Stimulated activated CD4-positive, alpha-beta T cell treated with anti-CD3 and anti-CD28 coated beads, Interleukin-15, amount 100 ng/mL, for 24 hours (primary cell): ENCODE measurements at regions not wholly inside any gene's neighbourhood (a gene's known extent, or its start where the extent isn't known, plus 50 kb on each side); places are given as distances from the start of the nearest gene placed in this dataset.
"Not testable (repeated sequence)": the region's sequence is repeated elsewhere in the genome, so short reads cannot be mapped to it uniquely, and the experiment has no call there.

Source experiments
- DNase-seq: peaks from one replicate; pipeline ENCODE4 v3.0.0-alpha.2; 2020

DNA sequence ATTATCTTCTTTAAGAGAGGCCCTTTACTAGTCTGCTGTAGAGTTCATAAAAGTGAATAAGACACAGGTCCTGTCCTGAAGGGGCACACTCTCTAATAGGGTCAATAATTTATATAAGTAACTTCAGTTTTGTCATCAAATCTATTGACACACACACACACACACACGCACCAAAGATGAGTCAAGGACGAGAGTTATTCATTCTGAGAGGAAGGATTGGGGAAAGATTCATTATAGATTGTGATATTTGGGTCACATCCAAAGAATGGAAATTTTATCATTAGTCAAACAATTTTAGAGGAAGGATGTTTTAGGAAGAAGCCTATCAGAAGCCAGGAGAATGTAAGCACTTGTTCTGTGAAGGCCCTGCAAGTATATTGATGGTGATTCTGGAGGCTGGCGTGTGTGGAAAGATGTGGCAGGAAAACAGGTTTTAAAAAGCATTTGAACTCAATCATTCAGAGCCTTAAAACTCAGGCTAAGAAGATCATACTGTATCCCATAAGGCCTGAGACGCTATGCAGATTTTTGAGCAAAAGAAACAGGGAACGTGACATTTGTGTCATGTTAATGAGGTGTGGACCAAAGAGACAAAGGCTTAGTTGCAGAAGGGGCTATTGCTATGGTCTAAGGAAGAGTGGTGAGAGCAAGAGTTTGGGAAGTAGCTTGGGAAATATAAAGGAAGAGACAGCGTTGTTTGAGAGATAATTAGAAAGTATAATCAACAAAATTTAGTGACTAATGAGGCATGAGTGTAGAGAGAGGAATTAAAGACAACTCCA is 161.4 kb upstream of the PREP start:
- DNase-seq = no peak

DNA sequence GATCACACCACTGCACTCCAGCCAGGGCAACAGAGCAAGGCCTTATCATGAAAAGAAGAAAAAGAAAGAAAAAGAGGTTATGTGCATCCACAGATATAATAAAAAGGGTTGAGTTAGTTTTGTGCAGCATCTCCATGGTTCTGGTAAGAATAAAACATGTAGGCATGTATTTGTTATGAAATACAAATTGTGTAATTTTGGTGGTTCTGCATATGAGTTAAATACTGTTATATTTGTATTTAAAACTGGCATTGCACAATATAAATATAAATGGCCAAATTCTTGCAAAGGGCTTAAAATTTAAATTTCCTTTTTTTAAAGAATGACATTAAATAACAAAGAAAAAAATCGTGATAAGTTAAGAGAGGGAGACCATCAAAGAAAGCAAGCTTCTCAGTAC is 159.1 kb upstream of the PREP start:
- DNase-seq = no peak

DNA sequence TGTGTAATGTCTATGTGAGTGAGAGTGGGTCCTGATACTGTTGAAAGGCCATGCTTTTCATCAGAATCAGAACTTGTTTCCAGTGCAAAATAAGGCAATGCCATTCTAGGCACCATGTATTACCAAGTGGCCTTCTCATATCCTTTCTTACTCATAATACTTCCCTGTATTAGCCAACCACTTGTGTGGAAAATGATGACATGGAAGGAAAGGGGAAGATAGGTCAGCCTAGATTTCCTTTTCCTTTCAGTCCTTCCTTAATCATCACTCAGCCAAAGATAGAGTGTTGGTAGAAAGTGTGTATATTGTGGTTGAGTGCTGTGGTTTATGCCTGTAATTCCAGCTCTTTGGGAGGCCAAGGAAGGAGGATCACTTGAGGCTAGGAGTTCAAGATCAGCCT is 158.6 kb upstream of the PREP start:
- DNase-seq = no peak

DNA sequence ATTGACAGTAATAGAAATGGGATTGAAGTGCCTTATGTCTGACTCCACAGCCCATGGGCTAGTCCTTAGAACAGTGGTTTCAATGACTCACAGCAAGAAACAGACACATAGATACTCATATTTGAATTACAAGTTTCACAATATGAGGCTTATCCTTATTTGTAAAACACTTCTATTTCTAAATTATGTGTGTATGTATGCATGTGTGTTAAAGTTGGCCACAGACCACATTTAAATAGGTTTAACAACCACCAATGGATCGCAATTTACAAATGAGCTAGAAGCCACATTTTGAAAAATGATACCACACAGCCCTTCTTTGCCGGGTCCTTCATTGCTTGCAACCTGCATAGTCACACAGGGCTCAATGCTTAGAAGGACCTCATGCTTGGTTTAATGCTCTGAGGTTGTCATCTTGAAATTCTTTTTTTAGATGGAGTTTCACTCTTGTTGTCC is 157.8 kb upstream of the PREP start:
- no peak for DNase-seq

DNA sequence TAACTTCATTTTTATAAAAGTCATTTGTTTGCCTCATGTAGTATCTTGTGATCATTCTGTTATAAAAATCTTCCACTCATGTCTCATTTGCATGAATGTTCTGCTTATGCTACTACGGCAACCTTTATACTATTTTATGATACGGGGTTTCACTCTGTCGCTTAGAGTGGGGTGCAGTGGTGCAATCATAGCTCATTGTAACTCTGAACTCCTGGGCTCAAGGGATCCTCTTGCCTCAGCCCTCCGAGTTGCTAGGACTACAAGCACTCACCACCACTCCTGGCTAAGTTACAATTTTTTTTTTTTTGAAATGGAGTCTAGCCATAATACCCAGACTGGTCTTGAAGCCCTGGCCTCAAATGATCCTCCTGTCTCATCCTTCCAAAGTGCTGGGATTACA is 154.4 kb upstream of the PREP start:
- no peak for DNase-seq

DNA sequence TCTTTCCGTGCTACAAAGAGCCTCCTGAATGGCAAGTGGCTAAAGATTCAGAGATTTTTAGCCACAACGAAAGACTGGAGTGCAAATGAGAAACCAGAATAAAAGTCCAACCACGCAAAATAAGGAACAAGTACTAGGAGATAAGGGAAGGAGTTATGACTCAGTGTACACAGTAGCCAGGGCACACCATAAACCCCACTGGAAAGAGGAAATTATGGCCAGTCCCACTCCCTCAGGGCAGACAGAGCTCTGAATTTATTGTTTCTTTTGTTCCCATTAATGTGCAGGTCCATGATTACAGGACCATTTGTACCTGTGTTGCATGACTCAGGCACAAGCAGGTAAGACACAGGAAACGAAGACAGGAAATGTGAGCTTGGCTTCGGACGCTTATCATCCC is 150.3 kb upstream of the PREP start:
- no peak for DNase-seq

DNA sequence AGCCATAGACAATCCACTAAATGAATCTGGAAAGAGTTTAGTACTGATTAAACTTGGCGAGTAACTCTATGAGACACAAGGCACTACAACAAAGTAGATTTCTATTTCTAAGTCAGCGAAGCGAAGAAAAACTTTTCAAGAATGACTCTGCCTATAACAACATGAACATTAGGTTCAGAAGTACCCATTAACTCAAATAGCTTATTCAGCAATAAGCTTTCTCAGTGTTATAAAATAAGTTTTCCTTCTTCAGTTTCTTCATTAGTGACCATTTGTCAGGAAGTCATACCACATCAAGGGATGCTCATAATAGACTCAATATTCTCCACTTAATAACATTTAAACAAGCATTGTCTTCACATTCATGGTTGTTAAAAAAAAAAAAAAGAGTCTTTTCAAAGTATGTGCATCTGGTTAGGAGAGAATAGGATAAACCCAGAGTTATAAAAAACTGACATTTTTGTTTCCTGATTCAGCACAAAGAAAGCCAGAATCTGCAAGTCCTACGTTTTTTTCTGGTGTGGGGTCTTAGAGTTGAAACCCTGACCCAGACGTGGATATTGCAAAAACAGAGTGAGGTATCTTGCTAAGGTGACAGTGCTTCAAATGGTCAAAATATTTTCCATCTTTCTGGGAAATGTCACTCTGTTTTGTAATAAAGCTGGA is 148.2 kb upstream of the PREP start:
- DNase-seq = no peak

DNA sequence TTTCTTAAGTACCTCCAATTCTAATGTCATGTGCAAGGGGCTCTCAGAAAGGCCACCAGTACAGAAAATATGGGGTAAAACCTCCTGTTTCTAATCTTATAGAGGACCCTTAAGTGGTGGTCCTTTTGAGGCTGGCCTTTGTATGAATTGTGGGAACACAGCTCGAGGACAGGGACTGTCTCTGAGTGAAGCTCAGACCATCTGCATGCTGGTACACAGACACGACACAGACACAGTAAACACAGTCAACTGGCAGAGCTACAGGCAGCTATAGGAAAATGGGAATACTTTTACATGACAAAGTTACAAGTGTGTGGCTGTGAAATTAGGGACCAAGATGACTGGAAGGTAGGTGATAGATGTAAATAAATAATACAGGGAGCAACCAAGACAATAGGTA is 143.9 kb upstream of the PREP start:
- no peak for DNase-seq

DNA sequence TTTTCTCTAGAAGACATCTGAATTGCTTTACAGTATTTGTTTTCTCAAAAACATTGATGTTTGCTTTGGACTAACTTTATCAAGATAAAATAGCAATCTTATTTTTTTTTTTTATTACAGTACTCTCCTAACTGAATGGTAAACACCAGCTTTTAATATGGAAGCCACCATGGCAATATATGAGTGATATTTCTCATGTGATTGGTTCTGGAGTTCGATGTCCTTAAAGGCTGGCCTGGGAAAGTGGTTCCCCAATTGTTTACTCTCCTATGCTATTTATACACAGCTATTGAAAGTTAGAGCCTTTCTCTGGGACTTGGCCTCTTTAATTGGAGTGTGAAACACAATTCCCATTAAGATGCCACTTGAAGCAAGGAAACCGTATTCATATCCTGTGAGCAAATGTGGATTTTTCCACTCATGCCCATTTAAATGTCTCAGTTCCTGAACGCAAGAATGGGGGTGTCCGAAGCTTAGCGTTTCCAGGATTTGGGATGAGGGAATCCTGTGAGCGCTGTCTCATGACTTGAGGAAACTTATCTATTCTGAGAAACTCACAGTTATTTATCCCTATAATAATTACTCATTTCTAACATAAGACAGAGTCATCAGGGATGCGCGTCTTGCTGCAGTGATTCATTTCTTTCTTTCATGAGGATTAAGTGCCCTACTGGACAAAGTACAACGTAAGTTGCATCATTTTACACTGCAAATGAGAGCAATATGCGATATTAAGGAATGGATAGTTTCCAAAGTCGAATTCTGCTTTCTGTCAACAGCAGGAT is 143.3 kb upstream of the PREP start:
- DNase-seq = no peak

DNA sequence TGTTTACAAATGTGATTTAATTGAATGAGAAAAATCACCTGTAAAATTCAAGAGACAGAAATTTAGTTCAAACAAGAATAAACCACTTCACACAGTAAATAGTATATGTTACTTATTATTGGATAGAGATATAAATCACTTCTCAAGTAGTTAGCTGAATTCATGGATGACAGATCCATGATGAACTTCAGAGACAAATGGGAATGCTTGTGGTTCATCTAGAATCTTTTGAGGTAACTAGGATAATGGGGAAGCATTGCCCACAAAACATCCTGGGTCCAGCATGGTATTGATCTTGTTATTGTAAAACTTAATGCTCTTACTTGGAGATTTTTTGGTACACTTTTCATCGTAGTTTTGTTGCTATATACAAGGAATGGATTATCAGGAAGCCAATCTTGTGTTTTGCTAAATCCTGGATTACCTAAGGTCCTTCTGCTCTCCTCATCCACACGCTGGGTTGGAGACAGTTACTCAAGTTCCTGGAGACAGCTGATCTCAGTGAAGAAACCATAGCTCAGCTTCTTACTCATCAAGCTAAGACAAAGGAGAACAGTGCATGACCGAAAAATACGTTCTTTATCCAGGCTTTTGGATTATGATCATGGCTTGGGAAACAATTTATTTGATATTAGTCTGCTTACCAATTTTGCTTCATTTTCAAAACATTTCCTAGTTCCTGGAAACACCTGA is 142.5 kb upstream of the PREP start:
- no peak for DNase-seq

DNA sequence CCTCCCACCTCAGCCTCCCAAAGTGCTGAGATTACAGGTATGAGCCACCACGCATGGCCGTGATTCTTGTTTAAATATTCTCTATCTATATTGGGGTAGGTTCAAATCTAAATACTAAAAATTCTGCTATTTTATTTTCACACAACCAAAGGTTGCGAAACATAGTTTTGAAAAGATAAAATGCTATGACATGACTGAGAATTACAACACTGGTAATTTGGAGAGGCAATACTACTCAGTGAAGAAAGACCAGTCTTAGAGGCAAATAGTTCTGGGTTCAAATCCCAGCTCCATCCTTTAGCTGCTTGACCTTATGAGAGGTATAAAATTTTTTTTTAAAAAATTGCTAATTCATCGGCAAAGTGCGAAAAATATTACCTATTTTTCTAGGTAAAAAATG is 137.0 kb upstream of the PREP start:
- DNase-seq = no peak

DNA sequence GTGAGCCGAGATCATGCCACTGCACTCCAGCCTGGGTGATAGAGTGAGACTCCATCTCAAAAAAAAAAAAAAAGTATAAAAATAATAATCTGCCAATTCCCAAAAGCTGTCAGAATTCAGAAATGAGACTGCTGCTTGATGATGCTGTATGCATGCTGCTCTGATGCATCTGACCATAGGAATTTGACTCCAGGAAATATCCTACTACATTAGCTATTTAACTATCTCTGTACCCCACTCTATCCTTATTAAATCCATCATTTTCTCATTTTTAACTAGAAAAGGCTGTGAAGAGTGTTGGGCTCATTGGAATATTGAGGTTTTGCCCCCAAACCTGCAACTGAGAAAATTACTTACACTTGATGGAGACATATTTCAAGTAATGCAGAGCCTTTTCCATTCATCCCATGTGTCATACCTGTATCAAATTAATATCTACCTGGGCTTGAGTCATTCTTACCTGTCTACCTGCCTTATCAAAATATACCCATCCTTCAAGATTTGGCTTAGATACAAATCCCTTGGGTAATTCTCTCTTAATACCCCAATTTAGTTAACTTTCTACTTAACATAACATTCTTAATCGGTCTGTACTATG is 135.2 kb upstream of the PREP start:
- DNase-seq = no peak

DNA sequence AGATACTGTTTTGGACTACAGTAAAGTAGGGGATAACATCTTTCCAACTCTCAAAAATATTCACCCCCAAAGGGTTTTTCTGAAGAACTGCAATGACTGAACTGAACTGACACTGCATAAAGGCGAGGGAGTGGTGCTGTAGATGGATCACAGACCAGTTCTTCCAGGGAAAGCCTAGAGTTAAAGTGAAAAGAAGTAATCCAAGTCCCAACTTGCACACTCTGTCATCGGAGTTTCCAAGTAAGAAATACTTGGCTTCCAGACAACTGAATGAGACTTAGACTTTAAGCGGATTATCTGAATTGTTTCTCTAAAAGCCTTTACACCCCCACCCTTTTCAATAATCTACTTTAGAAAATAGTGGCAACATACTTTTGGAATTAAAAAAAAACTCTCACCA is 134.1 kb upstream of the PREP start:
- no peak for DNase-seq

DNA sequence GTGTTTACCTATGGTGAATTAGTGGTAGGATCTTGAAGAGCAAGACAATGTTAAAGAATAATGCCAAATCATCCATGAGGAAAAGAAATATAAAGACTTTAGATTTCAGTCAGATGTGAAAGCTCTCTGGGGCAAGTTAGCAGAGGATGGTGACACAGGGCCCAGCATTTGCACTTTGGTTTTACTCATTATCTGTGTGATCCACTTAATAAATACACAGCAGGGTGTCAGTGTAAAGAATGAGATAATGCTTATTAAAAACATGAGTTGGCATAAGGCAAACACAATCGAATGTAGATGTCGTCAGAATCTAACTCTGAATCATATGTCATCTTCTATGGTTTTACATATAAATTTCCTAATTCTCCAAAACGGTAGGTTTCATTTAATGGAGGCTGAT is 130.4 kb upstream of the PREP start:
- no peak for DNase-seq

DNA sequence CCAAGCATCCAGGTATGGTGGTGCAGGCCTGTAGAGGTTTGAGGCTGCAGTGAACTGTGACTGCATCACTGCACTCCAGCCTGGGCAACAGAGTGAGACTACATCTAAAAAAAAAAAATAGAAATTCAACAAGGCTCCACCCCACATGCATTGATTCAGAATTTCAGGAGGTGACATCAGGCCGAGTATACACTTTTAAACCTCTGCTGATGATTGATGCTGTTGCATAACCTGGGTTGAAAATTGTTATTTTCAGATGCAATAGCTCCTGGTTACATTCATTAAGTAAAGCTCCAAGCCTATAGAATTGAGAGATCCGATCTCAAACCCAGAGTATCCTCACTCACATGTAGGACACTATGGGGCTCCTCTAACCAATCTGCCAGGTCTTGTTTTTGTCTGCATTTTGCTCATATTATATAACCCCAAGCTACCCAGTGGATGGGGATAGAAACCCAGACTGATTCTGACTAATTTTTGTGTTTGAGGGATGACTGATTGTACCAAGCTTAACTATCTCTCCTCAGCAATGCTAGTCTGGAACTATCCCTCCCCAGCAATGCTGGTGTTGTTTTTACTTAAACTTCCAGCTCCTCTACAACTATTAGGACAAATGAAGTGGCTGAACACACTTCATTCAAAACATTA is 123.5 kb upstream of the PREP start:
- DNase-seq = no peak

DNA sequence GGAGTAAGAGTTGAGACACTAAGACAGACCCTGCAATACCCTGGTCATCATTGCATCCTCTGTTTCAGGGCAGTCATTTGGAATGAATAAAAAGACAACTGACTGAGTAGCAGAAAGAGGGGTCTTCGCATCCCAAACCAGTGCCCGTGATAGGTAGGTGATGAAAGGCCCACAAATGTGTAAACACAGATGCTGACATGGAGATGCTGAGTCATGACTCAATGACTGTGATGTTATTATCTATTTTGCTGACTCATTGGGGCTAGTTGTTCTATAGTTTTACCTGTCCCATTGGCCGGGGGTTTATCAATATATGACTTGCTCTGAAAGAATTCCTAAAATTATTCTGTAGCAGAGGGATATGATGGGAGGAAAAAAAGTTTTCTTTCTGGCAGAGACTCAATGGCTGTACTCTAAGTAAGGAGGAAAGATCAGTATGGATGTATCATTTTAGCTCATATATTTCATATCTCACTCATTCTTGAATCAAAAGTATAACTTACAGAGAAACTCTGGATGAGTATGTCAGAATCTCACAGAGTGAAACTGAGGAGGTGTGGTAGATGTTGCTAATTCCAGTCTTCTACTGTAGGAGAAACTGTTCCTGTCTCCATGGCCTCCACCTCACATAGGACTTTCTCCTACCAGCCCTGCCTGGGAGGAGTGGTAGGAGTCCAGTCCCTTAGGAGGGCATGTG is 119.9 kb upstream of the PREP start:
- DNase-seq = no peak

DNA sequence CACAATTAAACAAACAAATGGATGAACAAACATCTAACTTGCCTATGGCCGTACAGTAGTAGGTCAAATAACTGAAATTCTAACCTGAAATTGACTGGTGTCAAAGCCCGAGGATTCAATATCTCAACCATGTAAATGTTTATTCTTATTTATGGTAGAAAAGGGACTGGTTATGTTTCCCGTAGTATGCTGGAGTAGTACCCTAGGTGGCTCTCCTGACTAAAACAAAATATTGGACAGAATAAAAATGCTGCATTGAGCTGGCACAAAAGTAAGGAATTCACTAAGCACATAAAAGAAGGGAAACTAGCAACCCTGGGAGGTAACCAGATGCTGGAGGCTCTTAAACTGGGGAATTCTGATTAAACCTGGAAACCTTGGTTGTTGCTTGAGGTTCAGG is 117.1 kb upstream of the PREP start:
- DNase-seq = no peak

DNA sequence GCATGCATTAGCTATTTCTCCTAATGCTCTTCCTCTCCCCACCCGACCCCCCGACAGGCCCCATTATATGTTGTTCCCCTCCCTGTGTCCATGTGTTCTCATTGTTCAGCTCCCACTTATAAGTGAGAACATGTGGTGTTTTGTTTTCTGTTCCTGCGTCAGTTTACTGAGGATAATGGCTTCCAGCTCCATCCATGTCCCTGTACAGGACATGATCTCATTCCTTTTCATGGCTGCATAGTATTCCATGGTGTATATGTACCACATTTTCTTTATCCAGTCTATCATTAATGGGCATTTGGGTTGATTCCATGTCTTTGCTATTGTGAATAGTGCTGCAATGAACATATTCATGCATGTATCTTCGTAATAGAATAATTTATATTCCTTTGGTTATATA is 116.1 kb upstream of the PREP start:
- DNase-seq = not testable (repeated sequence)

DNA sequence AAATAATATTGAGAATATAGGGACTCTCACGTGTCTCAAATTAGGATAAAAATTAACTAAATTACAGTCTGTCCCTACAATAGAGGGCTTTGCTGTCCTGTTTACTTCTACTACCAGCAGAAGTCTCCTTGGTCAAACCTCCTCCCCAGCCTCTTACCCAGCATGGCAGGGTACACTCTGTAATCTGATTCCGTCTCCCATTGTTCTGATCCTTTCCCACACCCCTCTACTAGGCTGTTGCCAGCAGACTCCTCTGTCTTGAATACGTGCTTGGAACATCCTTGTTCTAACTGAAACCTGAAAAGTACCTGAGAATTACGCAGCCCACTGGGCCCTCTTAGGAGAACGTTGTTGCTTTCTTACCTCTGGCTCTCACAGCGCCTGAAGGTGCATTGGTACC is 112.2 kb upstream of the PREP start:
- no peak for DNase-seq

DNA sequence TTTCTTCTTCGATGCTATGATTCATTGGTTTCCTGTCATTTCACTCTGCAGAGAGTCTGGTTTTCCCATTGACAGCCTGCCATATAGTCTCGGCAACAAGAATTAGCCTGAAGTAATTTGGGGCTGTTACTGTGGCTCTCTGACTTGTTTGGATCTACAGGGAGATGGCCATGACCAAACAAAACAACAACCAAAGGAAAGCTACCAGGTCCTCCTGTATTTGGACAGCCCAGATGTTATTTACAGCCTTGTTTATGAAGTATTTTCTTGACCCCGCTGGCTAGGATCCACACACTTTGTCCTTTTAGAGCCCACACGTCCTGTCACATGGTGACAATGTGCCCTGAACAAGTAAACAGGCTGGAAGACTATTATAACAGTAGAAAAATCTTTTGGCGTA is 111.4 kb upstream of the PREP start:
- DNase-seq = no peak

DNA sequence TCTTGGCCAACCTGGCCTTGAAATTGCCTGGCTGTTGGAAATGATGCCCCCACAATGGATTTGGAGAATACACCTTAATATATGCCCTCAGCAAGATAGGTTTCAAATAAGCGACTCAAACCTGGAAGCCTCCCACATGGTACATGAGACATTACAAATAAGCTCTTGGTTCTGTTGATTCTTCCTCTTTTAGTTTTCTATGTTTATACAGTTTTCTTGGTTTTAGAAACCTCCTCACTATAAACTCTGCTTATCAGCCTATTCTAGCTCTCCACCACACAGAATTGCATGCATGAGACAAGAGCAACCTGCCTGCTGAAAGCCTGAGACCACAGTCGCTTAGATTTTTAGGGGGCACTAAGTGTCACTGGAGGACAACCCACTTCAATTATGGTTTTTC is 108.8 kb upstream of the PREP start:
- no peak for DNase-seq

DNA sequence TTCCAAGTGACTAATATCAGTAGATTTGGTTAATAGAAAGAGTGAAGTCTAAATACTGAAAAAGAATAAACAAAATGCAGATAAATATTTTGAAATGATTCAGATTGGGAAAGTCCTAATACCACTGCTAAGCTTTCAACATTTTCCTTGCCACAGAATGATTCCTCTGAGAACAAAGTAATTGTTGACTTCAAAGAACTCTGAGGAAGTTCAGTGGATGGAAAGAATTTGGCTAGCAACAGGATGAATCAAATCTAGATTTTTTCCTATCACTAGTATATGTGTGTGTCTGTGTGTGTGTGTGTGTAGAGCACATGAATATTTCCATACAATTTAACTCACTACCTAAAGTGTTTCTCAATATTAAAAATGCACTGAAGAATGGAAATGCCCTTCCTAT is 107.9 kb upstream of the PREP start:
- DNase-seq = no peak
